HG02938 (cell line): ENCODE measurements at regions not wholly inside any gene's neighbourhood (a gene's known extent, or its start where the extent isn't known, plus 50 kb on each side); places are given as distances from the start of the nearest gene placed in this dataset.

Experiments
- ATAC-seq: cut with Tn5 transposase; IDR thresholded peaks from one replicate; pipeline ENCODE4 v1.9.1; 2021; ENCODE audit warnings: mild to moderate bottlenecking, moderate library complexity; ENCODE audit not compliant: unreplicated experiment

DNA sequence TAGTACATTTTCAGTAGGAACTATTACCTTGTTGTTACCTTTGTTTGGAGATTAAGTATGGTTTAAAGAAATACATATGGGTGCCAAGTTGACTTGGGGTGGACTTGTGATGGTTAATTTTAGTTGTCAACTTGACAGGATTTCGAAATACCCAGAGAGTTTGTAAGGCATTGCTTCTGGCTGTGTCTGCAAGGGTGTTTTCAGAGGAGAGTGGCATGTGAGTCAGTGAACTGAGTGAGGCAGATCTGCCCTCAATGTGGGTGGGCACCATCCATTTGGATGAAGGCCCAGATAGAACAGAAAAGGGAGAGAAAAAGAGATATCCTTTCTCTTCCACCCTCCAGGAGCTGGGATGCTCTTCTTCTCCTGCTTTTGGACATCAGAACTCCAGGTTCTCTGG is 315.5 kb downstream of the GPATCH2 start:
- no peak for ATAC-seq

DNA sequence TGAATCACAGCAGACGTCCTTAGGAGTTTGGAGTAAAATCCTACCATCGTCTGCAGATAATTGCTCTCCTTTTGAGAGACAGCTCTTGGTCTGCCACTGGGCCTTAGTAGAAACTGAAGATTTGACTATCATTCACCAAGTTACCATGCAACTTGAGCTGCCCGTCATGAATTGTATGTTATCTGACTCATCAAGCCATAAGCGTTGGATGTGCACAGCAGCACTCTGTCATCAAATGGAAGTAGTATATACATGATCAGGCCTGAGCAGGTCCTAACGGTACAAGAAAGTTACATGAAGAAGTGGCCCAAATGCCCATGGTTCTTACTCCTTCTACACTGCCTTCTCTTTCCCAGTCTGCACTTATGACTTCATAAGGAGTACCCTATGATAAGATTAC is 317.8 kb downstream of the GPATCH2 start:
- no peak for ATAC-seq

DNA sequence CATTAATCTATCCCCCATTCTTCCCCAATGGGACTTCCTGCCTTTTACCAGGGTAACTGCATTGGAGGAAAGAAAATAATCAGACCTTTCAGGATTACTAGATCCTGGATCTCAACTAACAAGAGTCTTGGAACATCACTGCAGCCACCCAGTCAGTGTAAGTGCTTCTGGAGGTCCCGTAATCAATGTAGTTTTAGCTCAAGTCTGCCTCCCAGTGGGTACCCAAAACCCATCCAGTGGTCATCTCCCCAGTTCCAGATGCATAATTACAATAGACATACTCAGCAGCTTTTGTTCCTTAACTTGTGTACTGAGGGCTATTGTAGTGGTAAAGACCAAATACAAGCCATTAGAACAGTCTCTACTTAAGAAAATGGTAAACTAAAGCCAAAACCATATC is 319.1 kb downstream of the GPATCH2 start:
- no peak for ATAC-seq

DNA sequence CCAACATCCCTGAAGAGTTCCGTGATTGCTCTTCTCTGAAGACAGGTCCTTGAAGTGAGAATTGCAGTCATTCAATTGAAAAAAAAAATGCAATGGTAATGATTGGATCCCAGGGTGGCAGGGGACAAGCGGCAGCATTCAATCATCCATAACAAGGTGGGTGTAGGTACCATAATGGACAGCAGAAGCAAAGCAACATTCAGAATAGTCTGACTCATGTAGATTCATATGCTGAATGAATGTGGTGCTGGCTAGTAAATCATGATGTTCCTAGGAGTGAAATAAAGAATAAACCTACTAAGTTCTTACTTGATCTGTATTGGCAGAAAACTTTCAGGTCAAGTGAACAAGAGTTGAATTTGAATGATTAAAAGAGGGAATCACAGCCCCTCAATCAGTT is 319.6 kb downstream of the GPATCH2 start:
- ATAC-seq, result no peak

DNA sequence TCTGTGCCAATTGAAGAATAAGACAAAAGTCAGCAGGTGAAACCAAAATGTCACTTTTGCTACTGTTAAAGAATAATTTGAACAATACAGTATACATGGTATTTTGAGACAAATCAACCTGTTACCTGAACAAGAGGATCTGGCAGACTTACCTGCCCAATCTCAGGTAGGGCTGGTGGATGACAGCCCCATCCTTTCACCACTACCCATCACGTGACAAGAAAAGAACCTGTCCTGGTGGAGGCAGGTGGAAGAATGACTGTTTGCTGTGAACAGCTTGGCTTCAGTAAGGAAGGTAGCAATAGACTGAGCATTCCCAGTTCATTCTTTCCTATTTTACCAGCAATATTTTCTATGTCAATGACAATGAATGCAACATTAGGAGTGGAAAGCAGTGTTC is 349.6 kb downstream of the GPATCH2 start:
- no peak for ATAC-seq

DNA sequence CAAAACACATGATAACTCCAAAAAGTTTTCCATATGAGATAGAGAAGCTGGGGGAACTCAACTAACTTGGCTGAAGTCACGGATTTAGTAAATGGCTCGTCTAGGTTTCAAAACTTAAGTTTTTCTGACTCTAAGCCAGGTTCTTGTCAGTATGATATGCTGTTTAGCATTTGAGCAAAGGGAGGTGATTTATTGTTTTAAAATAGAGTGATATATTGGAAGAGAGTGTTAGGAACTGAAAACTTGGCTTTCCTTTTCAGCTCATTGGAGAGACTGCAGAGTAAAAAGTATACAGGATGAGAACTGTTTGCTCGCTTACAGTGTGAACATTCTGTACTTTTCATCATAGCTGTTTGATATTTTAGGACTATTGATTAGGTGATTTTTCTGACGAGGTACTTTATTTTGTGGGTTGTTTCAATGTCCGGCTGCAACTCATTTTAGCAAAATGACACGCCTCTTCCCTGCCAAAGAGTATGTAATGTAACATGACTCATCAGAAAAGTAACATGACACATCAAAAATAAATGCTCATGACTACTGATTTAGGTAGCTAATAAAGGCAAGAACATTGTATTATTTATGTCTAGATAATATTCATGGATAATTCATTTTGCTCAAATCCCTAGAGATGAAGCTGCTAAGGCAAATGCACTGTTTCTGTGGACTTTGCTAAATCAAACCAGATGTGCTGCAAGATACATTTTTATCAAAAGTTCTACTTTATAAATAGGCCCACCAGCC is 355.1 kb downstream of the GPATCH2 start:
- no peak for ATAC-seq

DNA sequence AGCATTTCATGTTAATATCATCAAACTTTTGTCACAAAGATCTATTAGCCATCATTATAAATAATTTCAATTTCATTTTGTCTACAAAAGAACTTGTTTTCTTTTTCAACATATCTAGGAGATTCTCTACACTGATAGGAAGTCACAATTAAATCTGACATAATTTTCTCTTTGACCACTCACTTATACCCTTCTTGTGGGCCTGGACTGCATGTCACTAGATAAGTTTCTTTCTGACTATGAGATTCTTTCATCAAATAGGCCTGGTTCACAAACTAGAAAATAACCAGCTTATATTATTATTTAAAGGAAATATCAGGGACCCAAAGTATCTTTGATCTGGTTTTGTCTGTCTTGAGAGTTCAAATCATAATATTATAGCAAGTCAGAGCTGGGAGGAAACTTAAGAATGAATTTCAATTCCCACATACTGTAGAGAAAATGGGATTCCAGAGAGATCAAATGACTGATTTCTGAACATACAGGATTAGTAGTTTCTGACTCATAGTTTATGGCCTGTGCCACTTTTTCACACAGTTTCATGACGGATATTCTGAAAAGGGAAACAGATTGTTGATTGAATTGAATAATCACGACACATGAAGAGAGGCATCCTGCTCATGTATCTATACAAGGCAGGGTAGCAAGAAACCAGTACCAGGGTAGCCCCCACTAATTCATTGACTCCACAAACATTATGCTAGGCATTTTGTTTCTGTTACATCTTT is 355.8 kb downstream of the GPATCH2 start:
- ATAC-seq, result no peak

DNA sequence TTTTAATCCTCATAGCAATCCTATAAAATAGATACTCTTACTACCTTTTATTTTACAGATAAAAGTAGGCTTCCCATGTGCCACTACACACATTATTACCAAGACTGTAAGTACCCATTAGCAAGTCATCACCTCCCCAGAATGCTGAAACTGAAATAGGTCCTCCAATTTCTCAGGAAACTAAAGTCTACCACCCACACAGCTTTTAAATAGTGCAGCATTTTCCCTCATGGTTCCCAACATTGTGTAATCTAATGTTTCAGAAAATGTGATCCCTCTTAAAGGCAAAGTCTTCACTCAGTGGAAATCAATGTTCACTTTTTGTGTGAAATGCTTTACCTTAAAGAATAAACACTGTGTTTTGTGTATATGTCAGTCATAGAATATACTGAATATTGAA is 356.5 kb downstream of the GPATCH2 start:
- ATAC-seq, result no peak

DNA sequence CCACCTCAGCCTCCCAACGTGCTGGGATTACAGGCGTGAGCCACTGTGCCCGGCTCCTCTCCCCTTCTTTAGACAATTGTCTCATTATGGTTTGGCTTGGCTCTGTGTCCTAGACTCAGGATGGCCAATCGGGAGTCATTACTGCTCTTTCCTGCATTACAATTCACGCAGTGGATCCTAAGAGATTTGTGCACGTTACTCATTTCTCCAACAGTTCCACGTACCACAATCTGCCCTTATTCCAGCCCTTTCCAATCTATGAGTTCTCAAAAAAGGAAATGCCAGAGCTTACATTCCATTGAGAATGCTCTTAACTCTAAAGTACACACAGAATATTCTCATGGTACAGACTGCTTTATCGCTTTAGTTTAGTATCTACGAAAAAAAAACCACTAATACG is 357.0 kb downstream of the GPATCH2 start:
- ATAC-seq, result no peak

DNA sequence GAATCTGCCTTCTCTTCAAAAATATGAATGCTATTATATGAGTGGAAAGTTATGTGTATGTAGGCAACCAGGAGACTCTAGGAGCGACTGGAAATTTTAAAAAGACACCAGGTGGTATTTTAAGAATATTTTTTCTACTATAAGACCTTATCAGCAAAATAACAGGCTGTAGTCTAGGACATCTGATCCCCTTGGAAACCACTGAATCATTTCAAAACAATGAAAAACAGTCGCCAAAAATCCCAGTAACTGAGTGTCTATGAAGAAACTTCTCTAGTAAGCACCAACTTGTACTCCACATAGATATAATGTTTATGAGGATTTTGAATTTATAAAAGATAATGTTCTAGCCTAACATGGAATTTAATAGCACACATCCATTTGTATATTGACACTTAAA is 358.5 kb downstream of the GPATCH2 start:
- no peak for ATAC-seq

DNA sequence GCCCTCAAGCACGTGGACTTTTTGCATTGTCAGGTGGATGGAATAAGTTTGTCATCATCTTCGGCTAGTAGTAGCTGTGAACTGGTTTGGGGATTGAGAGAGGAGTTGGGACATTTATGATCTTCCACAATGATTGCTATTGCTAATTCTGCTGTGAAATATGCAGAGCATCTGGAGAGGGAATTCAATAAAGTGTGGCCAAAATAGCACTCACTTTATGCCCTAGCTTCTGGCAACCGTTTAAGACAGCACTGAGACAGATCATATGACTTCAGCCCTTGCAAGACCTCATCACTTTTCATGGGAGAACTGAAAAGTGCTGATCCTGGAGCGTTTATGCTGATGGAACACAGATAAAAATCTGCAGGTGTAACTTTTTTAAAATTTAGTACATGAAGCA is 360.8 kb downstream of the GPATCH2 start:
- no peak for ATAC-seq

DNA sequence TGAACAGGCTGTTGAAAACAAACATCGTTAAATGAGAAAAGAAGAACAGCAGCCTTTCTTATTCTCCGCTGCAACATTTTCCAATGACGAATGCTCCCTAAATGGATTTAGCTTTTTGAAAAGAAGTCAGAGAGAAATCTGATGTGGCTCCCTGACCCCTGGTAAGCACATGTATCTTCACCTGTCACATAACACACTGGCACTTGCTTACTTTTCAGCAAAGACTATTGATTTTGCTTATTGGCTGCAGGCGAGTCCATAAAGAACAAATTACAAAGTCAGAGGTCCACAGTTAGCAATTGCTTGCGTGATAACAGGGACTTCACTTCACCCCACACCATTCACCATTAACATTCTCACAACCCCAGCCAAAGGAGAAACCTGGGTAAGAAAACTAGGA is 362.8 kb downstream of the GPATCH2 start:
- ATAC-seq, result no peak

DNA sequence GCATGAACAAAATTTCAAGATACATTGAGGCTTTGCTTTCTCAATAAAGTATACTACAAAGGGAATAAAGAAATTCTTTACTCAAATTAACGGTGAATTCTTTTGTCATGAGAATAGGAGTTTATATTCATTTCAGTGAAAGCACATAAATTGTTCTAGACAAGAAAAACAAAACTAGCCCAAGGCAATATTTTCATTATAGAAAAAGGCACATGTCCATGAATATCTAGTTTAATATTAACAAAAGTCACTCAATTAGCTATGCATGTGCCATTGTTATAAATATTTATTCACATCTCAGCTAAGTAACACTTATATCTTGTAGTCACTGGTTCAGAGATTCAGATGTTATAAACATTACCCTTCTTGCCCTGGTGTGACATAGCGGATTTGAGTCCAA is 369.3 kb downstream of the GPATCH2 start:
- ATAC-seq, result no peak

DNA sequence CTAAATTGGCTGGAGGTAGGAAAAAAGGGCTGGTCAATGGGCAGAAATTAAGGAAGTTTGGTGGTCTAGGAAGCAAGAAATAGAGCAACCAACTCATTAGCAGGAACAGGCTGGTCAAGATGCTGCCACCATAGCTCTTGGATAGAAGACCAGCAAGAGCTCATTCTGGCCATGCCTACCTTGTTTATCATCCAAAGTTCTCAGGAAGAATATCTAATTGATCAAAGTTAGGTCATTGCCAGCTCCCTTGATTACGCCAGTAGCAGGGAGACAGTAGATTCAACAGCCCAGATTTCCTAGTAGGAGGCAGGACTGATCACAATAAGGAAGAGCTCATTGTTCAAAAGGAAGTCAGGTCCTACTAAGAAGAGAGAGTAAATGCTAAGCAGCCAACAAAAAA is 370.2 kb downstream of the GPATCH2 start:
- no peak for ATAC-seq

DNA sequence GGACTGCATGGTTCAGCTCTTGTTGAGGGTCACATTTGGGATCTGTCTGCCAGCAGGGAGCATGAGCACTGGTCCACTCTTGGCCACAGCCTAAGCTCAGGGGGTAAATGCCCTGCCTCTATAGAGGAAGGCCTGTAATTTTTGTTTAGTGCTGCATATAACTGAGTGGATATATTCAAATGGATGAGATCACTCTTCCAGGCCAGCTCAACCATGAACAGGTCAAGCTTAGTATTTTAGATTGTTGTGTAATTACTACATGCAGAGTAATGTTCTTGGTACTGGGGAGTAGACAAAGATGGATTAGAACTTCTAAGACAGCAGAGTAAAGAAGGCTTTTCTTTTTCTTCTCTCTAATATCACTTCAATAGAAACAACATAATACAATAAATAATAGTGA is 376.9 kb downstream of the GPATCH2 start:
- ATAC-seq, result no peak

DNA sequence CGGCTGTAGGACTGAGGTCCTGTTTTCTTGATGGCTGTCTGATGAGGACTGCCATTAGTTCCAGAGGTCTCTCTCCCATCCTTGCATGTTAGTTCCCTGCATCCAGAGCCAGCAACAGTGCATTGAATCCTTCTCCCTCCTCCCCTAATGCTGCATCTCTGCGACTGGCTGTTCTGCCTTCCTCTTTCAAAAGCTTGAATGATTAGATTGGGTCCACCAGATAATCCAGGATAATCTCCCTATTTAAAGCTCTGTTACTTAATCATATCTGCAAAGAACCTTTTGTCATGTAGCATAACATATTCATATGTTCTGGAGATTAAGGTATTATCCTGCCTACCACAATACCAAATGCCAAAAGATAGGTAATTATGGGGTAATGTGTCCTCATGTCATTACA is 377.5 kb downstream of the GPATCH2 start:
- ATAC-seq, result no peak

DNA sequence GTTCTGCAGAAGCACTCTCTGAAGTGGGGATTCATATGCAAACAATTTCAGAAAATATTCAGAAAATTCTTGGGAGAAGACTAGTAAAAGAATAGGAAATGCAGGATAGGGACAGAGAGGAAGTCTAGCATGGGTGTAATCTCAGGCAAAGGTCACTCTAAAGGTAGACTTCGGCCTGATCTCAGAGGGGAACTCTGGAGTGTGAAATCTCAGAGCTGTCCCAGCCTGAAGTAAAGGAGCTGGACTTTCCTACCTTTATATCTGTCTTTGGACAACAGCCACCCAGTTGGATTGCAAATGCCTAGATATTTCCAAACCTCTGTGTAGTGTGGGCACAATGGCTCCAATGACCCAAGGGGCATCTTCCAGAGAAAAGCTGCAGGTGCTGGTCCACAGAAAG is 379.8 kb downstream of the GPATCH2 start:
- no peak for ATAC-seq

DNA sequence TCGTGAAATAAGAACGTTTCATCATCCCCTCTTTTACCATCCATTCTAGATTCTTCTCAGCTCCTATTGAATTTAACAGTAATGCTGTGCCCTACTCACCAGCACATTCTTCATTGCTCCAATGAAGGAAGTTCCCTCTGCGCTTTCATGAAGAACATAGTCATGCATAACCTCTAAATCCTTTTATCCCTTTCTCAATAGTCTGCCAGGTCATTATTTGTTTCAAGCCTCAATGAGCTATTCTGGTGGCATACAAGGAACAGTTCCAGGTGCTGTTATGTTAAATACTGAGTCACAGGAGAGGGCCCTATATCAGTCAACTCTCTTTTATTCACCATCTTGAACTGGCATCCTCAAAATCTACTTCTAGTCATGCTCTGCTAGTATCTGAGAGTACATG is 381.0 kb downstream of the GPATCH2 start:
- no peak for ATAC-seq

DNA sequence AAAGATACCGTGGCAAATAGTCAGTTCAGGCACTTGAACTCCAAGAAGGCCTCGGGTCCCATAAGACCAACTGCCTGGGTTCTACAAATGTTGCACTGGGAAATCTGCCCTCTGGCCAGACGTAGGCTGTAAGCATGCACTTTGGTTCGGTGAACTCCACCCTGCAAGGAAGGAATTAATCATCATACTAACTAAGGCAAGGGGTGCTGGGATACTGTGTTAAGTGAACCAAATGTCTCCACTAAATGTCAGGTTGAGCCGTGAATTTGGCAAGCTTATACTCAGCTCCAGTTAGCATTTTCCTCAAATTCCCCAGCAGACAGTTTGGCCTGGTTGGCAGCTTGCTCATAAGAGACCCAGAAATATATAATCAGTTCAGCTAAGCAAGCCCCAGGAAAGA is 385.9 kb downstream of the GPATCH2 start:
- no peak for ATAC-seq

DNA sequence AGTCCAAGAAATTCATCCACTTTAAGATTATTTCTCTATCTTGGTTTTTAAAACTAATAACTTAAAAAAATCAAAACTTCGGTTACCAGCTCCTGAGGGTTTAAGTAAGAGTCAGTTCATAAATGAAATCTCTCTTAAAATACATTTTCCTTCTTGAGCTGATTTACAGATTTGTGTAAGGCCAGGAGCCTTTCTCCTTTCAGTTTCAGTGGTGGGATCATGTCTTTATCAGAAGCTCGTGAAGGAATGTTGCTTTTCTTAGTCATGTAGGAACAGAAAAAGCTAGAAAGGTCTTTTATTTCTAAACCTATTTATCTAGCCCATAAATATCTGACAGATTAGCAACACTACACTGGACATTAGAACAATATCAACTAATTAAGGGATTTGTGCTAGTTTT is 390.2 kb downstream of the GPATCH2 start:
- ATAC-seq, result no peak

DNA sequence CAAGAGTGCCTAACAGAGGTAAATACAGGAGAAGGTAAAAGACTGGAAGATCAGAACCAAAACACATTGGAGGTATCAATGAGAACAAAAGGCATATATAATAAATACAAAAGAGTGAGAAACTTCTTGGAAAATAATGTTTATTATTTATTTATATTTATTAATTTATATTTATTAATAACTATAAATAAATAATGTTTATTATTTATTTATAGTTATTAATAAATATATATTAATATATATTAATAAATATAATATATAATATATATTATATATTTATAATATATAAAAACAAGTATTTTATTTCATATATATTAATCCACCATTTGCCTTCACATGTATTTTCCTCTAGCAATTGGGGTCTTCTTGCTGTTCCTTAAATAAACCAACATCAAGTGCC is 391.9 kb downstream of the GPATCH2 start:
- no peak for ATAC-seq

DNA sequence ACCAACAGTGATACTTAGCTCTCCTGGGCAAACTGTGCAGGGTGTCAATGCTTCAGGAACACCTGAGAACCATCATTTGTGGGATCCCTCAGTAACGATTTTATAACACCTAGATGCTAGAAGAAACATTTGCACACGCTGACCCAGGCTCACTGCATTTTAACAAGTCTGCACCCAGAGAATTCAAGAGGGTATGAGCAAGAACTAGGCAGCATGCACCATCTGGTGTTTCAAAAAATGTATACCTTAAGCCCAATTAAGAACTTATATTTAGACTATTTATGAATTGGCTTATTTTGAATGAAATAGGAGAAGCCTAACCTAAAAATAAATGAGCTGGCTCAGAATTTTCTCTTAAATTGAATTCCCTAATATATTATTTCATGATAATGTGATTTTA is 400.5 kb downstream of the GPATCH2 start:
- ATAC-seq, result no peak

DNA sequence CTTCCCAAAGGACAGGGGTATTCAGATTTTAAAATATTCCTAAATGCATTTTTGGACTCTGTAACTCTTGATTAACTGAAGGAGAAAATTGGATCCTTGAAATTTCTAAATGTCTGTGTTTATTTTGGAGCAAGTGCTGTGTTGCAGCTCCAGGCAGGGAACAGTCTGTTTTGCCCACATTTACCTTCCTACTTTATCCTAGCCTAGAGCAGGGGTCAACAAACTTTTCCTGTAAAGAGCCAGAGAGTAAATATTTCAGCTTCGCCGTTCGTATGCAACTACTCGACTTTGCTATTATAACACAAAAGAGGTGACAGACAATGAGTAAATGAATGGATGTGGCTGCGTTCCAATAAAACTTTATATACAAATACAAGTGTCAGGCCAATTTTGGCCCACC is 402.2 kb downstream of the GPATCH2 start:
- no peak for ATAC-seq
